HG02798 (cell line): ENCODE measurements at regions not wholly inside any gene's neighbourhood (a gene's known extent, or its start where the extent isn't known, plus 50 kb on each side); places are given as distances from the start of the nearest gene placed in this dataset.
A peak's percentile ranks its signal among the peaks of the same experiment; 100 is the strongest.

Source experiments
- ATAC-seq: cut with Tn5 transposase; IDR thresholded peaks from one replicate; pipeline ENCODE4 v1.9.1; 2021; ENCODE audit warnings: mild to moderate bottlenecking; ENCODE audit not compliant: unreplicated experiment, poor library complexity

DNA sequence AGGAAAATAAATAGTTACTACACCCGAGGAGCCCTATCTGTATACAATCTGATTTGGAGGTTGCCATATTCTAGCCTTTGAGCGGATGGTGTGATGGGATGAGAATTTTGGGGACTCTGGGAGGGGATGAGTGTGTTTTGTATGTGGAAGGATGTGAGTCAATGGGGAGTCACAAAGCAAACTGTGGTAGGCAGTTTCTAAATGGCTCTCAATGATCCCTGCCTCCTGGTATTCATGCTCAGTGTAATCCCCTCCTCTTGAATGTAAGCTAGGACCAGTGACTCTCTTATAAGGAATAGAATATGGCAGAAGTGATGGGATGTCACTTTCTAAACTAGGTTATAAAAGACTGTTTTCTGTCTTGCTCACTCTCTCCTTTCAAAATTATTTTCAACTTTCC is 205.7 kb upstream of the RIOK2 start:
- ATAC-seq = no peak

DNA sequence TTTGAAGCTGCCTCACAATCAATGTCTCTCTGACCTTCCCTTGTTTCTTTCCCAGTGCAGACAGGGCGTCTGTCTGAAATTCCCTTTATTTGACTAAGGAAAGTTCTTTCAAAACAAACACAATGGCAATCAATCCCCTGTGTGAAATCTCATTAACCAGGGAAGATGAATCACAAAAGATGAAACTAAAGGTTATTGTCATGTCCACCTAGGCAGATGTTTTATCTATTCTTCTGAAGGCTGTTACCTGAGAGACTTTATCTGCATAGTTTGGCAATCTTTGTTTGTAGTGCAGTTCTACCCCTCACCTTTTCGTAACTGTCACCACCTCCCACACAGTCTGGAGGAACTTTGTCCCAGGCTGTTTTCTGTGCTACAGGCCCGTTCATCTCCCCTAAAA is 217.5 kb upstream of the RIOK2 start:
- no peak for ATAC-seq

DNA sequence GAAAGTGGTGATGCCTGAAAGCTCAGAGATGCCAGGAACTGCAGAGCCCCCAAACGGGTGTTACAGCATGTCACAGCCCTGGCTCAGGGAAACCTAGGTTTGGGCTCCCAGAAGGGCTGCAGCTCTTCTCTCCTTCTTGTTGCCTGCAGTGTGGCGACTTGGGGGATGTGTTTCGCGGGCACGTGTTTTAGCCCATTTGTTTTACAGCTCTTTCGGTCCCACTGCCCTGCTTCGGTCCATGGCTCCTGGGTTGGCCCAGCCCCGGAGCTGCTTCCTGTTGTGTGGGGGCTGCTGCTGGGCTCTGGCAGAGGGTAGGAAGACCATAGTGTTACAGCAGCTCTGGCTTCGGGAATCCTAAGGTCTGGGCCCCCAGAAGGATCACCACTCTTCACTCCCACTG is 222.9 kb upstream of the RIOK2 start:
- ATAC-seq = no peak

DNA sequence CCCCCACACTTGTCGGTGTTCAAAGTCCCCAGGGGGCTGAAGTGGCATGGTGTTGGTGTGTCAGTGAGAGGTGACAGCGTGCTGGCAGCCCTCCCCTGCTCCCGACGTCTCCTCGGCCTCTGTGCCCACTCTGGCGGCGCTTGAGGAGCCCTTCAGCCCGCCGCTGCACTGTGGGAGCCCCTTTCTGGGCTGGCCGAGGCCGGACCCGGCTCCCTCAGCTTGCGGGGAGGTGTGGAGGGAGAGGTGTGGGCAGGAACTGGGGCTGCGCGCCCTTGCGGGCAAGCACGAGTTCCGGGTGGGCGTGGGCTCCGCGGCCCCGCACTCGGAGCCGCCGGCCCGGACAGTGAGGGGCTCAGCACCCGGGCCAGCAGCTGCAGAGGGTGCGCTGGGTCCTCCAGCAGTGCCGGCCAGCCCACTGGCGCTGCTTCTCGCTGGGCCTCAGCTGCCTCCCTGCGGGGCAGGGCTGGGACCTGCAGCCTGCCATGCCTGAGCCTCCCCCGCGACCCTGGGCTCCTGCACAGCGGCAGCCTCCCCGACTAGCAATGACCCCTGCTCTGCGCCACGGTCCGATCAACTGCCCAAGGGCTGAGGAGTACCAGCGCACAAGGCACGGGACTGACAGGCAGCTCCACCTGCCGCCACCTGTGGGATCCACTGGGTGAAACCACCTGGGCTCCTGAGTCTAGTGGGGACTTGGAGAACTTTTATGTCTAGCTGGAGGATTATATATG is 224.1 kb upstream of the RIOK2 start:
- ATAC-seq = no peak

DNA sequence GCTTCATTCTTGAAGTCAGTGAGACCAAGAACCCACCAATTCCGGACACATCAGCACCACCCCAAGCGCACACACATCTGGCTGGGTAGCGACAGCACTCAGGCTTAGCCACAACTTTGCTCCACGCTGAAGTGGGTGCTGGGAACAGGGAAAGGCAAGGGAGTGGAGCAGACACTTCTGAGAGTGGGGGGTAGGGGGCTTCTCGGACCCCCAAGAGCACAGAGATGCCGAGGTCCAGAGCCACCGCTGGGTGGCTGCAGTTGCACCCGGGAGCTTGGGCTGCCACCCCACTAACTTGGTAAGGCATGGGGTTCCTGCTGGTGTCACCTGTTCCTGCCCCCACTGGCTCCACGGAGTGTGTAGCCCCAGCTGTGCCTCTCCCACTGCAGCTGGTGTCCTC is 225.3 kb upstream of the RIOK2 start:
- no peak for ATAC-seq

DNA sequence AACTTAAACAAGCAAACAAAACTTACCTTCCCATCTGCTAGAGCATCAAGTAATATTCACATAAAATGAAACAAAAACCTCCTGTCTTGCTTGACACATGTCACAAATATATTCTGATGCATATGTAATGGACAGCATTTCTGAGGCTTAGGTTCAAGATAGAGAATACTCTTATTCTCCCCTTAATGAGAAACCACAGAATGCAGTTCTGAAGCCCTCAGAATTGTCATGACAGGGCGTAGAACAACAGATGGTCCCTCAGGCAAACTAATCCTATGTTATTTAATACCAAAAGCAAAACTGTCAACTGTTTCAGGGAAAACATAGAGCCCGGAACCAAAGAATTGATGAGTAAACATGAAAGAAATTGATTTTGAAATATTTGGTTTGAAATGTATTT is 229.9 kb upstream of the RIOK2 start:
- no peak for ATAC-seq

DNA sequence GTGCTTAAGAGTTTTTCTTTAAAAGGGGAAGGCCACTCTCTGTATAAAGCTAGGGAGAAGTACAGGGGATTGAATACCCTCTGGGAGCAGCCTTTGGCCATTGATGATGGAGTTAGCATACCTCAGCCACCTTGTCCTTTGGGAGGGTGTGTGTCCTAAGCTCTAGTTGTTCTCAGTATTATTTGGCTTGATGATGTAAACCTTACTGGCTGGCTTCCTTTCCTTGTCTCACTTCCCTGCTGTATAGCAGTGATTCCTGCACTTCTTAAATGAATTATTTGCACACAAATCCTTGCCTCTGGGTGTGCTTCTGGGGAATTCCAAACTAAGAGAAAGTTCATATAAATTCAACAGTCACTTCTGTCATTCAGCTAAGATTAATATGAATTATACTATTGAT is 234.9 kb upstream of the RIOK2 start:
- peak; percentile 11 for ATAC-seq

DNA sequence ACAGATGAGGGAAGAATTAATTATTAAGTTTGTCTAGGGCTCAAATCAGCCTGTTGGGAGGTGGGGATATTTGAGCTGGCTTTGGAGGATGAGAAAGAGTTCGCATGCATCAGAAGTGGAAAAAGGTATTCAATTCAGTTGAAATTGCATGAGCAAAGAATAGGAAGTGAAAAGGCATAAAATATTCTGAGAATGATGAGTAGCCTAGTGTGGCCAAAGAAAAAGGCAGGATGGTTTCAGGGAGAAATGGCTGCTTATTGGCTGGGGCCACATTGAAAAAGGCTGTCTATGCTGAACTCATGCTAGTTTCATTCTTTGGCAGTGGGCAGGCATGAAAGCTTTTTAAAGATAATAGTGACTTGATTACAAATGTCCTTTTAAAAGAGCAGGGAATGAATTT is 235.4 kb upstream of the RIOK2 start:
- ATAC-seq = peak; percentile 69

DNA sequence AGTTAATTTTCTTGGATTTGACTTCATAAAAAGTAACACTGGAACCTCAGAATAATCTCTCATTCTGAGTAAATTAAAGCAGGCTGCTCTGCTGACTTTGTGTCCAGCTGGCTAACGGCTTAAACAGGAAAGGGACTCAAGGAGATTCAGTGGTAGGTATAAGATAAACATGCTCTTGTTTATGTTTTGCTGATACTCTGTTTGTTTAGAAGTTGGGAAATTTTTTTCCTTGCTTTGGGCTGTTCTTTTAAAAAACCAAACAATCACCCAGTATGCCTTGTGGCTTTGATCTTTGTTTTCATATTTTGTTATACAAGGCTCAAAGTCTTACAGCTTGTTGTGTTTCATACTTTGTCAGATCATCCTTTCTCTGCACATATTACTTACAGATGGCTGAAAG is 237.6 kb upstream of the RIOK2 start:
- ATAC-seq = no peak

DNA sequence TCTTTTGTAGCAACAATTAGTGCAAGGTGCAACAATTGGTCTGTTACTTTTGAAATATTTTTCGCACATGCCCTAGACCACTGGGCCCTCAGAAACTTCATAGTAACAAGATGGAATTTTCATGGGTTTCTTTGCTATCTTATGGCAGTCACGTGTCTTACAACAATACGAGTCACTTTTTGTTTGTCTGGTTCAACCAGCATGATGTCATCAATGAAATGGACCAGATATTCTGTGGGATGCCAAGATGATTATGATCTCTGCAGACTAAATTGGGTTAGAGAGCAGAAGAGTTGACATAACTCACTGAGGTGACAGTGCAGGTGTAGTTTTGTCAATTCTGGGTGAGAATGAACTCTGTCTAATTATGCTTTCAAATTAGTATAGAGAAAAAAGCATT is 239.6 kb upstream of the RIOK2 start:
- no peak for ATAC-seq

DNA sequence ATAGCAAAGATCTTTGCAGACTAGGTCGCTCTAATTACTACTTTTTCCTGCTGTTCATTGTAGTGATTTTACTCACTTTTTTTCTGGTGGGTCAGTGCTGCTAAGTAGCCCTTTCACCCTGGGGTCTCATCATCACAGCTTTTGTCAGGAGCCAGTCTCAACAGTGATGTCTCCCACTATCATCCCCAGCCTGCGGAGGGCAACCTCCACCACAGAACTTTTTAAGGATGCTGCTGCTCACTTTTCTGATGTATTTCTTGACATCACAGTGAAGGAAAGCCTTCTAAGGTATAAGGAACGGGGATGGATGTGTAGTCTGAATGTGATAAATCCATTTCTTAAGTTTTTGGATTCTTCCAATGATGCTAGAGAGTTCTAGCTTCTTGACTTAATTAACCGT is 242.5 kb upstream of the RIOK2 start:
- no peak for ATAC-seq

DNA sequence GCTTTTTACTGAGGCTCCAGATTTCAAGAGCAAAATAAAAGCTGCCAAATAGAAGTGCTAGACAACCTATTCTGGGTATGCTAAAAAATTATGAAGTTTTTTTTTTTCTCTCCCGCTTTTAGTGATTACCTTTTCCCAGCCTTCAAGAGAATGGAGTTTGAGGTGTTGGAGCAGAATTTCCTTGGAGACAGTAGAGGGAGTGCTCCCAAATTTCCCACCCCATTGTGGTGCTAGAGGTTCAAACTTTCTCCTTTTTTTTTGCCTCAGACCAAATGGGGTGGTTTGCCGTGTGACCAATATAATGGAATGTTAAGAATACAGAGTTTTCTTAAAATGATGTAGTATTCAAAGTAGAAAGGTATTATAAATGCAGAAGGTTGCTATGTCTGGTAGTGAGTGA is 244.2 kb upstream of the RIOK2 start:
- no peak for ATAC-seq

DNA sequence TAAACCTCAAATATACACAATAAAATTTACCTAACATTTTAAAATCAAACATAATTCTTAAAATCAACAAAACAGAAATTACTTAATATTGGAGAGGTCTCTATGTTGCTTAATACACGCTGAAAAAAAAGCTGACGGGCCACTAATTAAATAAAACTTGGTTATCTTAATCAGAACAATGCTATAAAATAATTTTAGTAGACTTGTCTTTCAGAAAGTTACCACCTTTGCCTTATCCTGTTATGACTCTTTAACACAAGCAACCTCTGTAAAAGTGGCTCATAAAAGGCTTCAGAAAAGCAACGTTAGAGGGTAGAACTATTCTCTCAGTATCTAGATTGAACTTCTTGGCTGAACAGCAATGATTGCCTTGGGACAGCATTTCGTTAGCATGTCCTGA is 251.0 kb upstream of the RIOK2 start:
- ATAC-seq = no peak

DNA sequence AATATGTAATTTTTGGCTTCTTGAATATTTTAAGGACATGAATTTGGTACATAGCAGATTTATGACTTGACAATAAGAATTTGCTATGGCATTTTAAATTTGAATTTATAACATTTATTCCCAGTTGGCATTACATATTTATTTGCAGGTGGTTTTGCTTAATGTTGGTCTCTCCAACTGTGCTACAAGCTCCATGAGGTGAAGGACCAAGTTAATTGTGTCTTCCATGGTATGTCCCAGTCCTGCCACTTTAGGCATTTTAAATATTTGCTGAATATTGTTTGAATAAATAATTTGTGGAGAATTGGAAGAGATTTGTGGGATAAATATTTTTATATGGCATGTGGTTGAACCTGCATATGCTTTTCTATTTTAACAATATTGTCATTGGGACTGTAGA is 253.4 kb upstream of the RIOK2 start:
- no peak for ATAC-seq

DNA sequence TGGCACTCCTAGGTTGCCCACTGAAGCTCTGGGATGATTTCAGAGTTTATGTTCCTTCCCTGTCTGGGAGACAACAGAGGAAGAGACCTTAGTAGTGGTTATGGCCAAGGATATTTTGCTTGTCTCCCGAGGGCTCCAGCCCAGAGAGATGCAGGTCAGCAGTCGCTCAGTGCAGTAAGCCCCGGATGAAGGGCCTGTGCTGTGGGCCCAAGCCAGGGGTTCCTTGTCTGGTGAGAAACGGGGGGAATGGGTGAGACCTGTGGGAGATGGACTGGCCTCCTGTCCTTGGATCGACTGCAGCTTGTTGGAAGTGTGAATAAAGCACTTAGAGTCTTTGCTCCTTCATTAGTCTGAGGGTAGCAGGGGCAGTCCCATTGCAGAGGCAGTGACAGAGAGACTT is 260.7 kb upstream of the RIOK2 start:
- ATAC-seq = no peak

DNA sequence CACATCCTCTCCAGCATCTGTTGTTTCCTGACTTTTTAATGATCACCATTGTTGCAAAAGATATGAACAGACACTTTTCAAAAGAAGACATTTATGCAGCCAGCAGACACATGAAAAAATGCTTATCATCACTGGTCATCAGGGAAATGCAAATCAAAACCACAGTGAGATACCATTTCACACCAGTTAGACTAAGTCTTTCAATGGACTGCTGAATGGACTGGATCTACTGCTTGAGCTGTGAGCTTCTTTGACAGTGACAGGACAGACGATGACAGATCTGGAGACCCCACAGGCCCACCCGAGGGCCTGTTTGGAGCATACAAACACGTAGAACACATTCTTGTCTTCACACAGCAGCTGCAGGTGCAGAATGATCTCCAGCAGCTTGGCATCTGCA is 266.1 kb upstream of the RIOK2 start:
- no peak for ATAC-seq

DNA sequence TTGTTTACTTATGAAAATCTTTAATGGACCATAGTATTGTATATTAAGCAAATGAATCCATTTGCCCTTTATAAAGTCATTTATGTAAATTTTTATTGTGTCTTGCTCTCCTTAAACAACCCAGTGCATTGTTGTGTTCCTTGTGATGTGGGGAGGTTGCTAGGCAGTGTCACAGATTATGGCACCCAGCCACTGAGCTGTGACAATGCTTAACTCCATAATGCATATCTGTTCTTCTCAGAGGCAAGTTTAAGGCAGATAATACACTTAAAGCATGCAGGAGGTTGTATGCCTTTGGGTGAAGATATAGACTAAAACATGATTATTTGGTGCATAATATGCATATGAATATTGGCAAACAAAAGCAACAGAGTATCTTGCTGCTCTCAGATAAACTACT is 269.6 kb upstream of the RIOK2 start:
- no peak for ATAC-seq

DNA sequence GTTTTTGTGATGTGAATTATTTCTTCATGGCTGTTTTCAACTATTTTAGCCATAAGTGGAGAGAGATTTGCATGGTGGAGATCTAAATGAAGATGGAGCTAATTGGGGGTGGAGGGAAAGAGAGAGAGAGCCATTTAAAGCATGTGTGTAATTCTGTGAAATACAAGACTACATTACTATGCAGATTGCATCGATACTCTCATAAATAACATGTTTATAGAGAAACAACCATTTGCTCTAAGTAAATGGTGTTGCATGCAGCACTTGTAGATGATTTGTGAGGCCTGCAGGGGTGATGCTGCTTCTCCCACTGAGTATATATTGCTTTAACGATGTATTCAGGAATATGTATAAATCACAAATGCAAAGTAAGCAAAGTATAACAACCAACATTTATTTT is 270.2 kb upstream of the RIOK2 start:
- no peak for ATAC-seq

DNA sequence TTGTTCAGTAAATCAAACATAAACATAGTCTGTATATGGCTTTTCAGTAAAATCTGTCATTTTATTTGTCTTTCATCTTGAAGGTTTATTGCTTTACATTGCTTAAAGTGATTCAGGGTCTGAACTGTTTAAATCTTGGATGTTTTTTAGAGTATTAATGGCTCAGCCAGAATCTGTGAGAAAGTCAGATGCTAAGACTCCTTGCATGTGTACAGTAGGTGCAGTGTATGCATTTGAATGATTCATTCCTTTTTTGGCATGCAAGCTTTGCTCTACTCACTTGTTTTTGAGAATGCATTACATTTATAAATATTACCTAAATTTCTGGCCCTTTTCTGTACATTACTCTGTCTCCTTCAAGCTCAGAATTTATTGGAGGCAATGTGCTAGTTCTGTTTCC is 271.0 kb upstream of the RIOK2 start:
- no peak for ATAC-seq

DNA sequence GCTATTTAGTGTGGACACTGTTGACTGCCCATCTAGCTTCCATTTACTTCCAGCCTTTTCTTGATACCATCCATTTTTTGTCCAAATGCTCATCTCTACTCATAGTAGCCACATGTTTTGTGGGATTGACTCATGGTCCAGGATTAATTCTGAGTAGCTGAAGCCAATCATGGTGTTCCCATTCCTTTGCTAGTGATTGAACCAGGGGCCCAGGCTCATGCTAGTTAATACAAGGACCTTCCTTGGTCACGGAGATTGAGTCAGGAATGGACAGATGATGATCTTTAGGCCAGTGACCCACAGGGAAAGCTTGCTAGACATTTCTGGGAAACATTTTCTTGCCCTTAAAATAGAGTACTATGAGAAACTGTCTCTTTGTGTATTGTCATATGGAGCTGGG is 272.9 kb upstream of the RIOK2 start:
- no peak for ATAC-seq

DNA sequence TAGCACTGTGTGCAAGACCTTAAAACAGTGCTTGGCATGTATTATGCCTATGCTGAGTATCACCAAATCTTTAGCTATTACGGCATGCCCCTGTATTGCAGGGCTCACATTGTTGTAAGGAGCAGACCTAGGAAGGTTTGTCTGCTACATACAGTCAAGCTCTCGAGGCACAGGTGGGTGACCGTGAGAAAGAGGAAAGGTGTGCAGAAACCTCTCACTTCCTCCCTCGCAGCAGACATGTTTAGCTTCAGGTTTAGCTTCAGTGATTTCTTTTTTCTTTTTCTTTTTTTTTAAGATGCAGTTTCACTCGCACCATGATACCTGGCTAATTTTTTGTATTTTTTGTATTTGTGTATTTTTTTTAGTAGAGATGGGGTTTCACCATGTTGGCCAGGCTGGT is 275.8 kb upstream of the RIOK2 start:
- ATAC-seq = peak; percentile 84

DNA sequence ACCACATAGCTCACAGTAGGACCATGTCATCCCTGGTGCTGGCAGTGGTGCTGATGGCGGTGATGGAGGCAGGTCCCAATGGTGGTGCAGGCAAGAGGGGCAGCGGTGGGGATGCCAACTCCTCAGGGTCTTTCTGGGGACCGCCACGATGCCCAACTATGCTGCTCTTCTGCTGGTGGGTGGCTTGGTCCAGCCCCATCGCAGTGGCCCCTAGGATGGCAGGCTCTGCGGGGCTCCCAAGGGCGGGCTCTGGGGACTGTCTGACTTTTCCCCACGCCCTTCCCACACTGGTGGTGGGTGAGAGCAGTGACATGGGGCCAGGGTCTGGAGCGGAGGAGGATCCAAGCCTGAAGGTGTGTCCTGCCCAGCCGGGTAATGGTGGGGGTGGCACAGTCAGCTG is 288.9 kb upstream of the RIOK2 start:
- ATAC-seq = no peak

DNA sequence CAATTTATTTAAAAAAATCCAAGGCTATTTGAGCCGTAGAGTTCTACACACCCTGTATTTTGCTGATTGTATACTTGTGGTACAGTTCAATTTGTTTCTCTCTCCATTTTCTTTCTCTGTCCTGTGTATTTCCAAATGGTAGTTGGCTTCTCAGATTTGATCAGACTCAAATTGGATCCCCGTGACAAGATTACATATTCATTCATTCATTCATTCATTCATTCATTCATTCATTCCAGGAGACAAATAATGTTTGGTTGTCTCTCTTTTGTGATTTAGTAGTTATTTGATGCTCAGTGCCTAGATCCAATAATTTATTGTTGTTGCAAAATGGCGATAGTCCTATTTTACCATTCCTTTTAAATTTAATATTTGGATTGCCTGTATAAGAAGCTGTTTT is 292.8 kb upstream of the RIOK2 start:
- no peak for ATAC-seq
